Activated B cell treated with CpG ODN at 0.5 μM for 24 hours (primary cell): ENCODE measurements at regions not wholly inside any gene's neighbourhood (a gene's known extent, or its start where the extent isn't known, plus 50 kb on each side); places are given as distances from the start of the nearest gene placed in this dataset.

ENCODE experiments used
- ATAC-seq: fragments of 200-7000 bp; cut with Tn5 transposase; one replicate; pipeline ENCODE4 v1.10.0; 2021; ENCODE audit warnings: low read depth, mild to moderate bottlenecking, moderate library complexity
- CTCF ChIA-PET: fragments of 350-600 bp; sonication (Branson Sonifier 250); formaldehyde crosslinking; loops from one replicate; lab custom pipeline; 2021; ENCODE audit warnings: antibody characterized with exemption; lab: Charles Lee
- POLR2A ChIA-PET: fragments of 350-600 bp; sonication (Branson Sonifier 250); formaldehyde crosslinking; loops from one replicate; lab custom pipeline; 2021; ENCODE audit warnings: antibody characterized with exemption; lab: Charles Lee
- DNase-seq: peaks from one replicate; pipeline ENCODE4 v3.0.0; 2022
- H3K27ac Mint-ChIP-seq: one replicate; pipeline ENCODE4 v1.8.0; 2020; ENCODE audit warnings: mixed read lengths
- H3K27me3 Mint-ChIP-seq: one replicate; pipeline ENCODE4 v1.8.0; 2021; ENCODE audit warnings: mixed read lengths
- H3K36me3 Mint-ChIP-seq: one replicate; pipeline ENCODE4 v1.8.0; 2021; ENCODE audit warnings: low read depth, mixed read lengths
- H3K4me1 Mint-ChIP-seq: one replicate; pipeline ENCODE4 v1.8.0; 2021; ENCODE audit warnings: mixed read lengths
- H3K4me3 Mint-ChIP-seq: one replicate; pipeline ENCODE4 v1.8.0; 2020; ENCODE audit warnings: mild to moderate bottlenecking, mixed read lengths
- H3K9me3 Mint-ChIP-seq: one replicate; pipeline ENCODE4 v1.8.0; 2020; ENCODE audit warnings: mixed read lengths
- CTCF ChIP-seq: fragments of 200-600 bp; IDR thresholded peaks from one replicate; pipeline ENCODE4 v1.8.0; 2022; ENCODE audit warnings: antibody characterized with exemption, mild to moderate bottlenecking
- intact Hi-C: fragments of 100-400 bp; cut with micrococcal nuclease; formaldehyde crosslinking; loops from one replicate; pipeline ENCODE4 v1.15.1; 2024

DNA sequence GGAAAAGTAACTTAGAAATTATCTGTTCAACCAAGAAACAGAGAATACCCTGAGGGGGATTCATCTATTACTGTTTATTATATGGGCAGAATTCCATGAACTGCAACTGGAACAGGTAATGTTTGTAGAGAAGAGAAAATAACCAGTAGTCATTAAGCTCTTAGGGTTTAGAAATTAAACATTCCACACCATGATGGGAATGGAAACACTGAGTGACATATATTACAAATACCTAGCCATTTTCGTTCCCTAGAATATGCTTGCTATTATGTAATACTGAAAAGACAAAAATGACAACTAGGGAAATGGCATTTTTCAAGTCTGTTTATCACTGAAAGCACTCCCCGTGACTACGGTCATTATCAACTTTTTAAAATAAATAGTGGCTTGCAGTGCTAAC lies 1007.4 kb downstream of the GATA3 start:
- CTCF ChIA-PET, result no interaction called here
- ATAC-seq, result no peak
- intact Hi-C loops, result no loop called here

DNA sequence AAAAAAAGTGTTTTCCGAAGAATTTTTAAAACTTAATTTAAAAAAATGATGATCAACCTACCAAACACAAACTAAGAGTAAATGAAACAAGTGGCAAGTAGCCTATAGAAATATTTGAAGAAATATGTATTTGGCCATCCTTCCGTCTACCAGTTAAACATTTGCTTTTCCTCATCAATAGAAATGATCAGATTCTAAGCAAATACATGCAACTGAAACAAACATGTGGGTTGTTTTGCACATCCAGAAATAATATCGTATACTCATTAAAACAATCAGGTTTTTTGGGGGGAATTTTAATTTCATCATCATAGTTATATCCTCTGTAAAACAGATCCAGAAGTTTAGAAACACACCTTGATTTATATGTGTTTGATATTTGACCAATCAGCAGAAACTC lies 1011.7 kb downstream of the GATA3 start:
- Mint-ChIP-seq H3K27me3 (no peaks in the 10 kb centered on the region), H3K36me3 (no peaks in the 10 kb centered on the region), H3K27ac (no peak overlapping the region), H3K4me1 (no peaks in the 10 kb centered on the region), H3K4me3 (no peak overlapping the region), H3K9me3 (peaks cover 4% of the 10 kb centered on the region)
- ChIA-PET CTCF (no interaction called here), POLR2A (no interaction called here)
- intact Hi-C loops, result no loop called here
- no peak for TF ChIP-seq CTCF
- ATAC-seq, result no peak
- DNase-seq, result no peak

More for the DNA sequence above, 1007.4 kb downstream of the GATA3 start:
- no peak overlapping the region for H3K27ac Mint-ChIP-seq
- no peak overlapping the region for H3K4me3 Mint-ChIP-seq
- H3K4me1 Mint-ChIP-seq, result no peaks in the 10 kb centered on the region
- no peaks in the 10 kb centered on the region for H3K27me3 Mint-ChIP-seq
- POLR2A ChIA-PET, result no interaction called here
- peaks cover 6% of the 10 kb centered on the region for H3K9me3 Mint-ChIP-seq
- TF ChIP-seq CTCF, result no peak
- H3K36me3 Mint-ChIP-seq, result no peaks in the 10 kb centered on the region
- DNase-seq, result no peak

- no peak overlapping the region for H3K4me3 Mint-ChIP-seq
- ChIA-PET POLR2A (no interaction called here), CTCF (no interaction called here)
- TF ChIP-seq CTCF, result no peak
- ATAC-seq, result no peak
- H3K27ac Mint-ChIP-seq, result no peak overlapping the region
- H3K36me3 Mint-ChIP-seq, result no peaks in the 10 kb centered on the region
- DNase-seq, result no peak
- no peaks in the 10 kb centered on the region for H3K4me1 Mint-ChIP-seq
- H3K27me3 Mint-ChIP-seq, result no peaks in the 10 kb centered on the region
- intact Hi-C loops, result no loop called here
- H3K9me3 Mint-ChIP-seq, result peaks cover 4% of the 10 kb centered on the region
Measured at GRCh38 chr10:9068003-9068402, 1013.5 kb downstream of the GATA3 start.

GRCh38 chr10:9069136-9069535 lies 1014.6 kb downstream of the GATA3 start:
- H3K27me3 Mint-ChIP-seq, result no peaks in the 10 kb centered on the region
- no peak overlapping the region for H3K27ac Mint-ChIP-seq
- no peaks in the 10 kb centered on the region for H3K36me3 Mint-ChIP-seq
- no peaks in the 10 kb centered on the region for H3K4me1 Mint-ChIP-seq
- no peak for DNase-seq
- ChIA-PET POLR2A (no interaction called here), CTCF (no interaction called here)
- no peak for ATAC-seq
- no peak overlapping the region for H3K4me3 Mint-ChIP-seq
- TF ChIP-seq CTCF, result no peak
- intact Hi-C loops, result no loop called here
- peaks cover 4% of the 10 kb centered on the region for H3K9me3 Mint-ChIP-seq

- POLR2A ChIA-PET, result no interaction called here
- H3K27me3 Mint-ChIP-seq, result no peaks in the 10 kb centered on the region
Measured at GRCh38 chr10:9075420-9075819, 1020.9 kb downstream of the GATA3 start.

More at GRCh38 chr10:9075420-9075819, 1020.9 kb downstream of the GATA3 start:
- H3K4me1 Mint-ChIP-seq, result no peaks in the 10 kb centered on the region
- DNase-seq (no peak), ATAC-seq (no peak)
- no peak overlapping the region for H3K4me3 Mint-ChIP-seq
- CTCF ChIA-PET, result no interaction called here
- no peaks in the 10 kb centered on the region for H3K36me3 Mint-ChIP-seq
- H3K27ac Mint-ChIP-seq, result no peak overlapping the region
- intact Hi-C loops, result no loop called here
- peaks cover 3% of the 10 kb centered on the region for H3K9me3 Mint-ChIP-seq
- no peak for TF ChIP-seq CTCF
